IMR-90 (cell line): ENCODE measurements at regions not wholly inside any gene's neighbourhood (a gene's known extent, or its start where the extent isn't known, plus 50 kb on each side); places are given as distances from the start of the nearest gene placed in this dataset.

Experiments used
- ATAC-seq: fragments of 200-7000 bp; cut with Tn5 transposase; 2 replicates; pipeline ENCODE4 v1.9.1; 2020; ENCODE audit warnings: low read depth, mild to moderate bottlenecking, moderate library complexity
- BruUV-seq: library from RNA; stranded (reverse); fragments of 400-500 nt; replicated peaks from 2 replicates; lab custom pipeline; 2021; lab: Mats Ljungman, UMichigan
- CTCF ChIA-PET: fragments of 300-600 bp; formaldehyde crosslinking; extraction: SDS; loops from one replicate; lab custom pipeline; 2021; ENCODE audit warnings: antibody characterized with exemption; lab: Yijun Ruan, JAX
- POLR2A ChIA-PET: fragments of 300-600 bp; sonication (Branson Sonifier 250); formaldehyde crosslinking; loops from one replicate; lab custom pipeline; 2022; ENCODE audit warnings: antibody characterized with exemption; ENCODE audit not compliant: unreplicated experiment; lab: Charles Lee
- DNase-seq: peaks from one replicate; pipeline ENCODE4 v3.0.0; 2013
- H2AFZ ChIP-seq: replicated peaks from 2 replicates; pipeline ENCODE3; 2013; ENCODE audit warnings: low read length, mild to moderate bottlenecking; ENCODE audit not compliant: poor library complexity
- H2AK5ac ChIP-seq: 2 replicates; pipeline ENCODE4 v1.6.1; 2013; ENCODE audit warnings: low read depth, low read length, inconsistent platforms
- H2AK9ac ChIP-seq: replicated peaks from 2 replicates; pipeline ENCODE3; 2013; ENCODE audit warnings: mild to moderate bottlenecking, low read depth, low read length, moderate library complexity; ENCODE audit not compliant: poor library complexity
- H2BK120ac ChIP-seq: 2 replicates; pipeline ENCODE4 v1.6.1; 2013; ENCODE audit warnings: low read depth, low read length, inconsistent platforms
- H2BK15ac ChIP-seq: 3 replicates; pipeline ENCODE4 v1.6.1; 2013; ENCODE audit warnings: low read depth, low read length, inconsistent platforms
- H2BK20ac ChIP-seq: 2 replicates; pipeline ENCODE4 v1.6.1; 2013; ENCODE audit warnings: low read depth, mild to moderate bottlenecking, inconsistent platforms, low read length, moderate library complexity
- H2BK5ac ChIP-seq: 2 replicates; pipeline ENCODE4 v1.6.1; 2013; ENCODE audit warnings: mild to moderate bottlenecking, low read depth, low read length, inconsistent platforms; ENCODE audit not compliant: poor library complexity, severe bottlenecking
- H3K14ac ChIP-seq: replicated peaks from 2 replicates; pipeline ENCODE4 v1.6.1; 2013; ENCODE audit warnings: low read depth, low read length, inconsistent platforms
- H3K18ac ChIP-seq: 2 replicates; pipeline ENCODE4 v1.6.1; 2013; ENCODE audit warnings: low read depth, low read length, control low read depth
- H3K23ac ChIP-seq: 2 replicates; pipeline ENCODE4 v1.6.1; 2013; ENCODE audit warnings: low read depth, low read length, inconsistent platforms
- H3K27ac ChIP-seq: 2 replicates; pipeline ENCODE4 v1.5.1; 2013; ENCODE audit warnings: mild to moderate bottlenecking, control low read depth, low read length; ENCODE audit not compliant: insufficient read depth
- H3K27me3 ChIP-seq: 2 replicates; pipeline ENCODE4 v1.6.1; 2013; ENCODE audit warnings: low read length; ENCODE audit not compliant: control insufficient read depth, insufficient read depth
- H3K36me3 ChIP-seq: 2 replicates; pipeline ENCODE4 v1.6.1; 2013; ENCODE audit warnings: low read length, mixed read lengths; ENCODE audit not compliant: control insufficient read depth, insufficient read depth
- H3K4ac ChIP-seq: 2 replicates; pipeline ENCODE4 v1.6.1; 2013; ENCODE audit warnings: low read depth, low read length, inconsistent platforms
- H3K4me1 ChIP-seq: 2 replicates; pipeline ENCODE4 v1.6.1; 2013; ENCODE audit warnings: low read length, mixed read lengths; ENCODE audit not compliant: control insufficient read depth, insufficient read depth
- H3K4me2 ChIP-seq: 2 replicates; pipeline ENCODE4 v1.6.1; 2013; ENCODE audit warnings: low read depth, mild to moderate bottlenecking, control low read depth, low read length, moderate library complexity
- H3K4me3 ChIP-seq: 2 replicates; pipeline ENCODE4 v1.5.1; 2013; ENCODE audit warnings: low read depth, mild to moderate bottlenecking, control low read depth, low read length, moderate library complexity; ENCODE audit not compliant: insufficient read depth
- H3K56ac ChIP-seq: 2 replicates; pipeline ENCODE4 v1.6.1; 2013; ENCODE audit warnings: low read length, inconsistent platforms; ENCODE audit not compliant: insufficient read depth; ENCODE audit errors: extremely low read depth
- H3K79me1 ChIP-seq, 2 experiments: 2 replicates each; pipeline ENCODE4 v1.6.1; 2013; ENCODE audit warnings: low read length in 2 of 2, inconsistent platforms in 1 of 2, low read depth in 1 of 2
- H3K9ac ChIP-seq: 2 replicates; pipeline ENCODE4 v1.6.1; 2013; ENCODE audit warnings: low read depth, low read length, control low read depth
- H3K9me1 ChIP-seq: 2 replicates; pipeline ENCODE4 v1.6.1; 2013; ENCODE audit warnings: low read length, inconsistent platforms; ENCODE audit not compliant: insufficient read depth
- H3K9me3 ChIP-seq: 2 replicates; pipeline ENCODE4 v1.6.1; 2013; ENCODE audit warnings: low read length; ENCODE audit not compliant: control insufficient read depth, insufficient read depth
- H4K20me1 ChIP-seq: 2 replicates; pipeline ENCODE4 v1.6.1; 2013; ENCODE audit warnings: low read length, inconsistent platforms; ENCODE audit not compliant: insufficient read depth
- H4K5ac ChIP-seq: 2 replicates; pipeline ENCODE4 v1.6.1; 2013; ENCODE audit warnings: mild to moderate bottlenecking, low read depth, low read length, control low read depth
- H4K8ac ChIP-seq, 2 experiments: 2 replicates each; pipeline ENCODE4 v1.6.1; 2013; ENCODE audit warnings: low read depth in 2 of 2, low read length in 2 of 2, control low read depth in 1 of 2, inconsistent platforms in 1 of 2
- H4K91ac ChIP-seq: 2 replicates; pipeline ENCODE4 v1.6.1; 2013; ENCODE audit warnings: low read depth, low read length, inconsistent platforms; ENCODE audit not compliant: insufficient read depth
- RFX5 ChIP-seq: IDR thresholded peaks from 2 replicates; pipeline ENCODE4 v1.8.0; 2012; ENCODE audit warnings: low read depth, mild to moderate bottlenecking, low read length, moderate library complexity
- dilution Hi-C: fragments of 300-500 bp; cut with HindIII; formaldehyde crosslinking; loops from one replicate; pipeline ENCODE4 v1.14.3; 2018; ENCODE audit warnings: low sequenced_read_pairs; ENCODE audit not compliant: unreplicated experiment
- in situ Hi-C: fragments of 300-500 bp; cut with MboI; formaldehyde crosslinking; loops from 3 replicates; pipeline ENCODE4 v1.14.3; 2019; ENCODE audit warnings: low sequenced_read_pairs, inconsistent platforms, mixed read lengths
- intact Hi-C: fragments of 100-400 bp; cut with micrococcal nuclease; formaldehyde crosslinking; loops from 2 replicates; pipeline ENCODE4 v1.10.0; 2022

DNA sequence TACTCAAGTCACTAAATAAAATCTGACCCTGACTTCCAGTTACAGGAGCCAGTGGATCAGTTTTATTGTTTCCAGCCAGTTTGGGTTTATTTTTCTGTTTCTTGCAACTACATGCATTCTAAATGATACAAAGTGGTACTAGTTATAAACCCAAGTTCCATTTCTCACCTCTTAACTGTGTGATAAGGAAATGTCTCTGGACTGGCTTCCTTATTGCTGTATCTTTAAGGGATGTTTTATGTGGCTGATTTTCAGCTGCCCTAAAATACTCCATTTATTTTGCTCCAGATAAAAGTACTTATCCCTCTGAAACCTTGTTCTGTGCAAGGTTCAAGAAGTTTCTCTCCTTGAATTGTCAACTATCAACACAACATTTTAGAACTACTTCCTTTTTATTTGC, 107.9 kb upstream of the DLX2 start:
- Histone ChIP-seq H3K9me1 (peaks cover 11% of the 10 kb centered on the region), H3K27ac (no peak overlapping the region), H3K9me3 (no peaks in the 10 kb centered on the region), H3K4me3 (no peak overlapping the region), H3K9ac (no peak overlapping the region), H3K4ac (no peak overlapping the region), H2BK20ac (no peak overlapping the region; the same call in 1 of the 2 replicates), H3K36me3 (no peaks in the 10 kb centered on the region), H3K14ac (no peak overlapping the region), H3K23ac (no peak overlapping the region), H2BK120ac (no peak overlapping the region), H3K27me3 (no peaks in the 10 kb centered on the region), H4K5ac (no peak overlapping the region), H4K91ac (no peak overlapping the region), H3K56ac (no peak overlapping the region), H3K4me1 (peaks cover 23% of the 10 kb centered on the region), H4K20me1 (no peaks in the 10 kb centered on the region), H2AK9ac (no peak overlapping the region), H3K4me2 (no peak overlapping the region), H3K18ac (no peak overlapping the region), H2BK15ac (no peak overlapping the region), H3K79me1 (no peaks in the 10 kb centered on the region), H2AK5ac (no peak overlapping the region), H2AFZ (no peak overlapping the region), H2BK5ac (no peak overlapping the region), H4K8ac (no peak overlapping the region)
- in situ Hi-C loops, result no loop called here
- dilution Hi-C loops, result no loop called here
- no TSS peak for BruUV-seq
- CTCF ChIA-PET, result no interaction called here
- POLR2A ChIA-PET, result no interaction called here
- no peak for TF ChIP-seq RFX5
- no peak for ATAC-seq
- intact Hi-C loops, result no loop called here
- DNase-seq, result no peak
